Kidney glomerular epithelial cell (primary cell): ENCODE measurements at regions not wholly inside any gene's neighbourhood (a gene's known extent, or its start where the extent isn't known, plus 50 kb on each side); places are given as distances from the start of the nearest gene placed in this dataset.

ENCODE experiments used
- DNase-seq: peaks from one replicate; lab custom pipeline; 2025; lab: John Stamatoyannopoulos, UW

- no peak for DNase-seq
Observed at GRCh38 chr5:115686738-115687074, 60.9 kb upstream of the TMED7 start.

- DNase-seq: peak; percentile 11
Observed at GRCh38 chr5:115686051-115686737, 60.4 kb upstream of the TMED7 start.

DNA sequence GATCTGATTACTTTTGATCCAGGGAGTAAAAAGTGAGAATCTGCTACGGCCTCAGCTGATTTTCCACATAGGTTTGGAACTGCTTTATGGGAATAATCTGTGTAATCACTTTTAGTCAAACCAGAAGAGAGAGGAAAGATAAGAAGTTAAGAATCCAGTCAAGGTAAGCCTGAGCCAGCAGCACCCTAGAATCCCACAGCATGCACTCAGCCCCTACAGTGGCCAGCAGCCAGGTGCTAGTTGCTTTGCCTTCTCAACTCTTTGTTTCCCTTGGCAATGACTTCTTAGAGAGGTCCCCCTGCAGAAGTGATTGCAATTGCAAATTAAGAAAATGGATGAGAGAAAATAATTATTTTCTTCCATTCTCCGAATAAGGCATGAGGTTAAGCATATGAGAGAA, 59.7 kb upstream of the TMED7 start:
- no peak for DNase-seq

DNA sequence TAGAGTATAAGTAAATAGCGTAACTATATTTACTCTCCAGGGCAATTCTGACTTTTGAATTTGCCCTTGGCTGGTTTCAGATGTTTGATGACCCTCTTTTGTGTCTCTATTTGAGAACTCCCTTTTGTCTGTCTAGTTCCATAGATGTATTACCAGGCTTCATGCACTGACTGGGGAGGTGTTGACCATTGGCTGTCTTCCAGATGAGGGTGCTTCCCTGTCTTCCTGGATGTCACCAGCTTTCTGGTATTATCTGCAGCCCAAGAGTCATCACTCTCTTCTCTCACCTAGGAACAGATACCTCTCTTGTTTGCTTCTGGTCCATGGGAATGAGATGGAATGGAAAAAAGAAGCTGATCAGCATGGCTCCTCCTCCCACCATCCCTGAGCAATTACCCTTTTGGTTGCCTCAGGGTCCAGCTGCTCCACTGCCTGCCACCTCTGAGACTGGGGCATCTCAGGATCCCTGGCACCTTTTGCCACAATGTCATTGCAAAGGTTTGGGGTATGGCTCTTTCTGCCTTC, 58.7 kb upstream of the TMED7 start:
- DNase-seq: no peak

DNA sequence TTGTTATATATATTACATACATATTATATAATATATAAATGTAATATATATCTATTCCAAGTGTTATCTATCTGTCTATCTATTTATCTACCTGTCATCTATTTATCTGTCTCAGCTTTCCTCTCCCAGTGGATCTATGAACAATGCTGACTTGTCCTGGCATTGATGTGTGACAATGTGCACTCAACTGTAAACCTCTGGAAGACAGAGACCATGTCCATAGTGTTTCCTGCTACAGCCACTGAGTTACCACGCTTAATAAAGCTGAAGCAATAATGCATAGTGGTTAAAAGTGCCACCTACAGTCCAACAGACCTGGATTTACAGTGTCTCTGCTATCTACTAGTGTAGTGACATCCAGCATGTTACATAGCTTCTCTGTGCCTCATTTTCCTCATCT, 57.2 kb upstream of the TMED7 start:
- DNase-seq: no peak
